Osteoblast (primary cell): ENCODE measurements at regions not wholly inside any gene's neighbourhood (a gene's known extent, or its start where the extent isn't known, plus 50 kb on each side); places are given as distances from the start of the nearest gene placed in this dataset.

ENCODE experiments used
- DNase-seq: peaks from one replicate; pipeline ENCODE4 v3.0.0; 2011; ENCODE audit warnings: low spot score, mixed read lengths; ENCODE audit not compliant: insufficient read length; ENCODE audit errors: missing footprints
- H2AFZ ChIP-seq: 2 replicates; pipeline ENCODE4 v1.6.0; 2011; ENCODE audit warnings: mild to moderate bottlenecking, low read length
- H3K27ac ChIP-seq: 2 replicates; pipeline ENCODE4 v1.5.1; 2011; ENCODE audit warnings: mild to moderate bottlenecking, low read depth, low read length, moderate library complexity
- H3K27me3 ChIP-seq: 2 replicates; pipeline ENCODE4 v1.6.0; 2012; ENCODE audit warnings: mild to moderate bottlenecking, control low read depth, inconsistent platforms, low read length, moderate library complexity; ENCODE audit not compliant: insufficient read depth
- H3K36me3 ChIP-seq: 2 replicates; pipeline ENCODE4 v1.5.1; 2011; ENCODE audit warnings: mild to moderate bottlenecking, low read length, control low read depth, moderate library complexity; ENCODE audit not compliant: insufficient read depth
- H3K4me1 ChIP-seq: 2 replicates; pipeline ENCODE4 v1.5.1; 2011; ENCODE audit warnings: mild to moderate bottlenecking, low read length, control low read depth, moderate library complexity; ENCODE audit not compliant: insufficient read depth
- H3K4me2 ChIP-seq: 2 replicates; pipeline ENCODE4 v1.6.0; 2011; ENCODE audit warnings: mild to moderate bottlenecking, low read length; ENCODE audit not compliant: insufficient read depth
- H3K4me3 ChIP-seq: fragments of 200-600 bp; sonication (generic); 3 replicates; pipeline ENCODE4 v1.5.1; 2012; ENCODE audit warnings: mild to moderate bottlenecking, low read length, inconsistent platforms; ENCODE audit not compliant: insufficient read depth
- H3K79me2 ChIP-seq: 2 replicates; pipeline ENCODE4 v1.6.0; 2012; ENCODE audit warnings: mild to moderate bottlenecking, low read length, control low read depth, inconsistent platforms; ENCODE audit not compliant: insufficient read depth
- H3K9me3 ChIP-seq: 2 replicates; pipeline ENCODE4 v1.5.1; 2011; ENCODE audit warnings: low read depth, low read length, control low read depth
- H4K20me1 ChIP-seq: 2 replicates; pipeline ENCODE4 v1.6.0; 2012; ENCODE audit warnings: mild to moderate bottlenecking, low read length, control low read depth; ENCODE audit not compliant: insufficient read depth
- CTCF ChIP-seq: IDR thresholded peaks from 2 replicates; pipeline ENCODE4 v1.5.1; 2011; ENCODE audit warnings: mild to moderate bottlenecking, low read depth, low read length, moderate library complexity; ENCODE audit errors: extremely low read depth

GRCh38 chr20:4089756-4090487 lies 58.7 kb upstream of the SMOX start:
- peak overlapping the region; percentile 35 for H2AFZ ChIP-seq

GRCh38 chr20:4088766-4089165 lies 59.9 kb upstream of the SMOX start:
- DNase-seq = no peak
- Histone ChIP-seq H4K20me1 (no peaks in the 10 kb centered on the region), H3K4me3 (no peak overlapping the region), H3K4me1 (peaks cover 31% of the 10 kb centered on the region), H3K9me3 (no peaks in the 10 kb centered on the region), H2AFZ (no peak overlapping the region), H3K4me2 (no peak overlapping the region), H3K36me3 (no peaks in the 10 kb centered on the region), H3K27me3 (no peaks in the 10 kb centered on the region), H3K79me2 (no peaks in the 10 kb centered on the region), H3K27ac (peak overlapping the region; percentile 59)
- no peak for TF ChIP-seq CTCF

More at GRCh38 chr20:4089756-4090487, 58.7 kb upstream of the SMOX start:
- Histone ChIP-seq H3K27ac (peak overlapping the region; percentile 96), H3K79me2 (no peaks in the 10 kb centered on the region), H3K9me3 (no peaks in the 10 kb centered on the region), H3K4me1 (peaks cover 23% of the 10 kb centered on the region), H3K4me2 (peak overlapping the region; percentile 51), H4K20me1 (no peaks in the 10 kb centered on the region), H3K4me3 (peak overlapping the region; percentile 8), H3K27me3 (no peaks in the 10 kb centered on the region), H3K36me3 (no peaks in the 10 kb centered on the region)
- no peak for TF ChIP-seq CTCF
- peak; percentile 84 for DNase-seq

- no peak for DNase-seq
- Histone ChIP-seq H3K36me3 (no peaks in the 10 kb centered on the region), H3K27ac (no peak overlapping the region), H3K79me2 (no peaks in the 10 kb centered on the region), H3K27me3 (no peaks in the 10 kb centered on the region), H4K20me1 (no peaks in the 10 kb centered on the region), H3K4me1 (peaks cover 39% of the 10 kb centered on the region), H2AFZ (no peak overlapping the region), H3K4me2 (no peak overlapping the region), H3K4me3 (no peak overlapping the region), H3K9me3 (no peaks in the 10 kb centered on the region)
- no peak for TF ChIP-seq CTCF
Measured at GRCh38 chr20:4087923-4088322, 60.7 kb upstream of the SMOX start.

GRCh38 chr20:4086771-4087687 lies 61.6 kb upstream of the SMOX start:
- no peaks in the 10 kb centered on the region for H3K79me2 ChIP-seq
- no peak overlapping the region for H3K4me3 ChIP-seq
- H2AFZ ChIP-seq = no peak overlapping the region
- TF ChIP-seq CTCF = no peak
- no peaks in the 10 kb centered on the region for H3K27me3 ChIP-seq
- H3K36me3 ChIP-seq = no peaks in the 10 kb centered on the region
- H3K27ac ChIP-seq = no peak overlapping the region
- no peaks in the 10 kb centered on the region for H3K9me3 ChIP-seq
- DNase-seq = no peak
- H4K20me1 ChIP-seq = no peaks in the 10 kb centered on the region
- peaks cover 47% of the 10 kb centered on the region for H3K4me1 ChIP-seq
- H3K4me2 ChIP-seq = no peak overlapping the region
